ENCODE measurements at regions not wholly inside any gene's neighbourhood (a gene's known extent, or its start where the extent isn't known, plus 50 kb on each side); places are given as distances from the start of the nearest gene placed in this dataset.
A peak's percentile ranks its signal among the peaks of the same experiment; 100 is the strongest.

DNA sequence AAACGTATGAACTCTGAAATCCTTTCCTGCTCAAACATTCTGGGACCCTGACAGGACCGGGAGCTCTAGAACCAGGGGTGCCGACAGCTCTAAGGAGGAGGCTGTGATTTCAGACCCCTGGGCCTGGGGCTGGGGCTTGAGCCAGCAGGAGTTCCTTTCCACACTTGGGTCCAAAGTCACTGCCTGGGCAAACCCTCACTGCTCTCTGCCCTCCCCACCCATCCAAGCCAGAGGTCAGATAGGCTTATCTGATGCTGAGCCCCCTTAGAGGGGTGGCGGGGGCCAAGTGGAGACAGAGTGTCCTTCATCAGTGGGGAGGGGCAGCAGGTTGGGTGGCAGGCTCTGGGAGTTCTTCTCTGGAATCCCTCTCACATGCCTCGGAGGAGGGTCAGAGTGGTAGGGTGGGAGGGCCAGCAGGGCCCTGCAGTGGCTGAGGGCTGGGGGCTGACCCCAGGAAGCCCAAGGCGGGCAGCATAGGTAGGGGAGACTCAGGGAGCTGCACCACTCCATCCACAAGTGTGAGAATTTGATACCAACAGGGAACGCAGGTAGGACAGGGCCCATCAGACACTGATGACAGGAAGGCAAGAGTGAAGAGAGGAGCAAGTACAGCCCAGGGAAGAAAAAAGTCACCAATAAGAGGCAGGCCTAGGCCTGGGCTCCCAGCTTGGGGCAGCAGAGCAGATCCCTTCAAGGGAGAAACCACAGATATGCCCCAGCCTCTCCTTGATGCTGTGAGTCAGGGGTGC is 121.0 kb downstream of the MRPL14 start (continued):
- TF ChIP-seq, protein P1, sequence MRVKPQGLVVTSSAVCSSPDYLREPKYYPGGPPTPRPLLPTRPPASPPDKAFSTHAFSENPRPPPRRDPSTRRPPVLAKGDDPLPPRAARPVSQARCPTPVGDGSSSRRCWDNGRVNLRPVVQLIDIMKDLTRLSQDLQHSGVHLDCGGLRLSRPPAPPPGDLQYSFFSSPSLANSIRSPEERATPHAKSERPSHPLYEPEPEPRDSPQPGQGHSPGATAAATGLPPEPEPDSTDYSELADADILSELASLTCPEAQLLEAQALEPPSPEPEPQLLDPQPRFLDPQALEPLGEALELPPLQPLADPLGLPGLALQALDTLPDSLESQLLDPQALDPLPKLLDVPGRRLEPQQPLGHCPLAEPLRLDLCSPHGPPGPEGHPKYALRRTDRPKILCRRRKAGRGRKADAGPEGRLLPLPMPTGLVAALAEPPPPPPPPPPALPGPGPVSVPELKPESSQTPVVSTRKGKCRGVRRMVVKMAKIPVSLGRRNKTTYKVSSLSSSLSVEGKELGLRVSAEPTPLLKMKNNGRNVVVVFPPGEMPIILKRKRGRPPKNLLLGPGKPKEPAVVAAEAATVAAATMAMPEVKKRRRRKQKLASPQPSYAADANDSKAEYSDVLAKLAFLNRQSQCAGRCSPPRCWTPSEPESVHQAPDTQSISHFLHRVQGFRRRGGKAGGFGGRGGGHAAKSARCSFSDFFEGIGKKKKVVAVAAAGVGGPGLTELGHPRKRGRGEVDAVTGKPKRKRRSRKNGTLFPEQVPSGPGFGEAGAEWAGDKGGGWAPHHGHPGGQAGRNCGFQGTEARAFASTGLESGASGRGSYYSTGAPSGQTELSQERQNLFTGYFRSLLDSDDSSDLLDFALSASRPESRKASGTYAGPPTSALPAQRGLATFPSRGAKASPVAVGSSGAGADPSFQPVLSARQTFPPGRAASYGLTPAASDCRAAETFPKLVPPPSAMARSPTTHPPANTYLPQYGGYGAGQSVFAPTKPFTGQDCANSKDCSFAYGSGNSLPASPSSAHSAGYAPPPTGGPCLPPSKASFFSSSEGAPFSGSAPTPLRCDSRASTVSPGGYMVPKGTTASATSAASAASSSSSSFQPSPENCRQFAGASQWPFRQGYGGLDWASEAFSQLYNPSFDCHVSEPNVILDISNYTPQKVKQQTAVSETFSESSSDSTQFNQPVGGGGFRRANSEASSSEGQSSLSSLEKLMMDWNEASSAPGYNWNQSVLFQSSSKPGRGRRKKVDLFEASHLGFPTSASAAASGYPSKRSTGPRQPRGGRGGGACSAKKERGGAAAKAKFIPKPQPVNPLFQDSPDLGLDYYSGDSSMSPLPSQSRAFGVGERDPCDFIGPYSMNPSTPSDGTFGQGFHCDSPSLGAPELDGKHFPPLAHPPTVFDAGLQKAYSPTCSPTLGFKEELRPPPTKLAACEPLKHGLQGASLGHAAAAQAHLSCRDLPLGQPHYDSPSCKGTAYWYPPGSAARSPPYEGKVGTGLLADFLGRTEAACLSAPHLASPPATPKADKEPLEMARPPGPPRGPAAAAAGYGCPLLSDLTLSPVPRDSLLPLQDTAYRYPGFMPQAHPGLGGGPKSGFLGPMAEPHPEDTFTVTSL (CRISPR knock-in tag; IDR thresholded peaks at IDR 0.05; ENCODE audit: borderline replicate concordance) = no peak
- TF ChIP-seq, protein P2, sequence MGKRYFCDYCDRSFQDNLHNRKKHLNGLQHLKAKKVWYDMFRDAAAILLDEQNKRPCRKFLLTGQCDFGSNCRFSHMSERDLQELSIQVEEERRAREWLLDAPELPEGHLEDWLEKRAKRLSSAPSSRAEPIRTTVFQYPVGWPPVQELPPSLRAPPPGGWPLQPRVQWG (CRISPR knock-in tag; IDR thresholded peaks at IDR 0.05; ENCODE audit: borderline replicate concordance, low read depth) = no peak
- TF ChIP-seq HNRNPL (IDR thresholded peaks at IDR 0.05; ENCODE audit: low read depth, low read length) (no peak), MED1 (CRISPR knock-in tag; IDR thresholded peaks at IDR 0.05) (0 out of 2 replicates have a peak, but pooled peaks have one; percentile 27), HDAC2 (CRISPR knock-in tag; IDR thresholded peaks at IDR 0.05) (no peak), ARNT2 (CRISPR knock-in tag; IDR thresholded peaks at IDR 0.05; ENCODE audit: low read depth) (no peak), MTA3 (CRISPR knock-in tag; IDR thresholded peaks at IDR 0.05) (no peak), MZF1 (CRISPR knock-in tag; IDR thresholded peaks at IDR 0.05; ENCODE audit: borderline replicate concordance) (no peak), EZH2 (conservative IDR thresholded peaks at IDR 0.05; ENCODE audit: low read depth, low read length) (no peak), ZNF33B (CRISPR knock-in tag; IDR thresholded peaks at IDR 0.05) (no peak), BRCA1 (CRISPR knock-in tag; IDR thresholded peaks at IDR 0.05) (no peak), KDM4B (CRISPR knock-in tag; IDR thresholded peaks at IDR 0.05) (no peak), ZNF598 (CRISPR knock-in tag; IDR thresholded peaks at IDR 0.05; ENCODE audit: borderline replicate concordance) (0 out of 2 replicates have a peak, but pooled peaks have one; percentile 30), NR3C1 (CRISPR knock-in tag; IDR thresholded peaks at IDR 0.05) (no peak), EP300 (IDR thresholded peaks at IDR 0.05; ENCODE audit: low read depth in 2 of 2, low read length in 2 of 2) (no peak; a peak in 1 of 4 replicates), EP300 (CRISPR knock-in tag; IDR thresholded peaks at IDR 0.05; ENCODE audit: borderline replicate concordance) (no peak)
- TF ChIP-seq, protein P3, sequence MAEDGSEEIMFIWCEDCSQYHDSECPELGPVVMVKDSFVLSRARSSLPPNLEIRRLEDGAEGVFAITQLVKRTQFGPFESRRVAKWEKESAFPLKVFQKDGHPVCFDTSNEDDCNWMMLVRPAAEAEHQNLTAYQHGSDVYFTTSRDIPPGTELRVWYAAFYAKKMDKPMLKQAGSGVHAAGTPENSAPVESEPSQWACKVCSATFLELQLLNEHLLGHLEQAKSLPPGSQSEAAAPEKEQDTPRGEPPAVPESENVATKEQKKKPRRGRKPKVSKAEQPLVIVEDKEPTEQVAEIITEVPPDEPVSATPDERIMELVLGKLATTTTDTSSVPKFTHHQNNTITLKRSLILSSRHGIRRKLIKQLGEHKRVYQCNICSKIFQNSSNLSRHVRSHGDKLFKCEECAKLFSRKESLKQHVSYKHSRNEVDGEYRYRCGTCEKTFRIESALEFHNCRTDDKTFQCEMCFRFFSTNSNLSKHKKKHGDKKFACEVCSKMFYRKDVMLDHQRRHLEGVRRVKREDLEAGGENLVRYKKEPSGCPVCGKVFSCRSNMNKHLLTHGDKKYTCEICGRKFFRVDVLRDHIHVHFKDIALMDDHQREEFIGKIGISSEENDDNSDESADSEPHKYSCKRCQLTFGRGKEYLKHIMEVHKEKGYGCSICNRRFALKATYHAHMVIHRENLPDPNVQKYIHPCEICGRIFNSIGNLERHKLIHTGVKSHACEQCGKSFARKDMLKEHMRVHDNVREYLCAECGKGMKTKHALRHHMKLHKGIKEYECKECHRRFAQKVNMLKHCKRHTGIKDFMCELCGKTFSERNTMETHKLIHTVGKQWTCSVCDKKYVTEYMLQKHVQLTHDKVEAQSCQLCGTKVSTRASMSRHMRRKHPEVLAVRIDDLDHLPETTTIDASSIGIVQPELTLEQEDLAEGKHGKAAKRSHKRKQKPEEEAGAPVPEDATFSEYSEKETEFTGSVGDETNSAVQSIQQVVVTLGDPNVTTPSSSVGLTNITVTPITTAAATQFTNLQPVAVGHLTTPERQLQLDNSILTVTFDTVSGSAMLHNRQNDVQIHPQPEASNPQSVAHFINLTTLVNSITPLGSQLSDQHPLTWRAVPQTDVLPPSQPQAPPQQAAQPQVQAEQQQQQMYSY (CRISPR knock-in tag; IDR thresholded peaks at IDR 0.05) = no peak
- TF ChIP-seq, protein P4, sequence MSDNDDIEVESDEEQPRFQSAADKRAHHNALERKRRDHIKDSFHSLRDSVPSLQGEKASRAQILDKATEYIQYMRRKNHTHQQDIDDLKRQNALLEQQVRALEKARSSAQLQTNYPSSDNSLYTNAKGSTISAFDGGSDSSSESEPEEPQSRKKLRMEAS (IDR thresholded peaks at IDR 0.05) = no peak
- TF ChIP-seq, protein P5, sequence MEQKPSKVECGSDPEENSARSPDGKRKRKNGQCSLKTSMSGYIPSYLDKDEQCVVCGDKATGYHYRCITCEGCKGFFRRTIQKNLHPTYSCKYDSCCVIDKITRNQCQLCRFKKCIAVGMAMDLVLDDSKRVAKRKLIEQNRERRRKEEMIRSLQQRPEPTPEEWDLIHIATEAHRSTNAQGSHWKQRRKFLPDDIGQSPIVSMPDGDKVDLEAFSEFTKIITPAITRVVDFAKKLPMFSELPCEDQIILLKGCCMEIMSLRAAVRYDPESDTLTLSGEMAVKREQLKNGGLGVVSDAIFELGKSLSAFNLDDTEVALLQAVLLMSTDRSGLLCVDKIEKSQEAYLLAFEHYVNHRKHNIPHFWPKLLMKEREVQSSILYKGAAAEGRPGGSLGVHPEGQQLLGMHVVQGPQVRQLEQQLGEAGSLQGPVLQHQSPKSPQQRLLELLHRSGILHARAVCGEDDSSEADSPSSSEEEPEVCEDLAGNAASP (CRISPR knock-in tag; IDR thresholded peaks at IDR 0.05; ENCODE audit: borderline replicate concordance) = no peak
